ENCODE measurements at regions not wholly inside any gene's neighbourhood (a gene's known extent, or its start where the extent isn't known, plus 50 kb on each side); places are given as distances from the start of the nearest gene placed in this dataset.

- intact Hi-C loops (cut with DNase I; ENCODE audit: low total_unique reads) = no loop called here
- WGBS, 2 donors = 68 to 87% methylated on average over 3 of the region's 3 CpGs
- no peak overlapping the region for H3K4me3 ChIP-seq (ENCODE audit: low read depth, poor library complexity, severe bottlenecking)
- TF ChIP-seq, protein P1, sequence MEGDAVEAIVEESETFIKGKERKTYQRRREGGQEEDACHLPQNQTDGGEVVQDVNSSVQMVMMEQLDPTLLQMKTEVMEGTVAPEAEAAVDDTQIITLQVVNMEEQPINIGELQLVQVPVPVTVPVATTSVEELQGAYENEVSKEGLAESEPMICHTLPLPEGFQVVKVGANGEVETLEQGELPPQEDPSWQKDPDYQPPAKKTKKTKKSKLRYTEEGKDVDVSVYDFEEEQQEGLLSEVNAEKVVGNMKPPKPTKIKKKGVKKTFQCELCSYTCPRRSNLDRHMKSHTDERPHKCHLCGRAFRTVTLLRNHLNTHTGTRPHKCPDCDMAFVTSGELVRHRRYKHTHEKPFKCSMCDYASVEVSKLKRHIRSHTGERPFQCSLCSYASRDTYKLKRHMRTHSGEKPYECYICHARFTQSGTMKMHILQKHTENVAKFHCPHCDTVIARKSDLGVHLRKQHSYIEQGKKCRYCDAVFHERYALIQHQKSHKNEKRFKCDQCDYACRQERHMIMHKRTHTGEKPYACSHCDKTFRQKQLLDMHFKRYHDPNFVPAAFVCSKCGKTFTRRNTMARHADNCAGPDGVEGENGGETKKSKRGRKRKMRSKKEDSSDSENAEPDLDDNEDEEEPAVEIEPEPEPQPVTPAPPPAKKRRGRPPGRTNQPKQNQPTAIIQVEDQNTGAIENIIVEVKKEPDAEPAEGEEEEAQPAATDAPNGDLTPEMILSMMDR (IDR thresholded peaks at IDR 0.05) = no peak
- TF ChIP-seq POLR2A (IDR thresholded peaks at IDR 0.05) = no peak
- no peak for DNase-seq (ENCODE audit: low spot score in 2 of 2)
Measured at GRCh38 chrX:150127216-150127615, 188.9 kb upstream of the EOLA2 start.

DNA sequence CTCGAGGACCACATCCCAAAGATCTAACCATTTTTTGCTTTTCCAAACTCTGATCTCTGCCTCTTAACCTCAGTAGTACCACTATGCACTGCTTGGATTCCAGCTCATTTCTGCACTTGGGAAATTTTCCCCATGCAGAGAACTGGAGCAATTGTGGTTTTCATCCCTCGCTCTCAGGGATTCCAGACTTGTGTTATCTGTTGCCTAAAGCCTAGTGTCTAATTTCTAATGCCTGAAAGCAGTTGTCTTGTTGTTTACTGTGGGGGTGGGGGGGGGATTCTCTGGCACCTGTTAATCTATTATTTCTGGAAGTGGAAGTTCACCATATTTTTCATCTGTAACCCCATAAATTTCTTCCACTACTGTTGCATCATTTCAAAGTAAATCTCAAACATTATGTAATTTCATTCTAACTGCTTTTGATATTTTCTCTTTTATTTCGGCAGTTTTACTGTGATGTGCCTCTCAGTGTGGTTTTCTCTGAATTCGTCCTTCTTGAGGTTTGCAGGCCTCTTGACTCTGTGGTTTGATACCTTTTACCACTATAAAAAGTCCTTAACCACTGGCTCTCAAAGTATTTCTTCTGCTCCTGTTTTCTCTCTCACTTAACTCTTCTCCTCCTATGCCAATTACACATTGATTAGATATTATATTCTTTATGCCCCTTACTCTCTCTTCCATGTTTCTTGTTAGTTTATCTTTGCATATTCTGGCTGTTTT, 205.6 kb upstream of the EOLA2 start:
- H3K4me3 ChIP-seq (ENCODE audit: low read depth, poor library complexity, severe bottlenecking) = no peak overlapping the region
- TF ChIP-seq, protein P1 (IDR thresholded peaks at IDR 0.05) = no peak
- TF ChIP-seq POLR2A (IDR thresholded peaks at IDR 0.05) = no peak
- DNase-seq (ENCODE audit: low spot score in 2 of 2) = no peak
- intact Hi-C loops (cut with DNase I; ENCODE audit: low total_unique reads) = no loop called here
- 57 to 80% methylated on average over 4 of the region's 4 CpGs for WGBS, 2 donors

GRCh38 chrX:150146271-150146896, 208.1 kb upstream of the EOLA2 start:
- intact Hi-C loops (cut with DNase I; ENCODE audit: low total_unique reads) = no loop called here
- WGBS, 2 donors = 69 to 70% methylated on average over 1 of the region's 1 CpG

GRCh38 chrX:150148749-150149672, 210.7 kb upstream of the EOLA2 start:
- no peak for DNase-seq (ENCODE audit: low spot score in 2 of 2)
- intact Hi-C loops (cut with DNase I; ENCODE audit: low total_unique reads) = no loop called here
- TF ChIP-seq, protein P1 (IDR thresholded peaks at IDR 0.05) = no peak
- TF ChIP-seq POLR2A (IDR thresholded peaks at IDR 0.05) = no peak
- WGBS, 2 donors = 59 to 78% methylated on average over 5 of the region's 5 CpGs
- no peak overlapping the region for H3K4me3 ChIP-seq (ENCODE audit: low read depth, poor library complexity, severe bottlenecking)

More at GRCh38 chrX:150146271-150146896, 208.1 kb upstream of the EOLA2 start:
- H3K4me3 ChIP-seq (ENCODE audit: low read depth, poor library complexity, severe bottlenecking) = no peak overlapping the region
- DNase-seq (ENCODE audit: low spot score in 2 of 2) = no peak
- TF ChIP-seq, protein P1 (IDR thresholded peaks at IDR 0.05) = no peak

DNA sequence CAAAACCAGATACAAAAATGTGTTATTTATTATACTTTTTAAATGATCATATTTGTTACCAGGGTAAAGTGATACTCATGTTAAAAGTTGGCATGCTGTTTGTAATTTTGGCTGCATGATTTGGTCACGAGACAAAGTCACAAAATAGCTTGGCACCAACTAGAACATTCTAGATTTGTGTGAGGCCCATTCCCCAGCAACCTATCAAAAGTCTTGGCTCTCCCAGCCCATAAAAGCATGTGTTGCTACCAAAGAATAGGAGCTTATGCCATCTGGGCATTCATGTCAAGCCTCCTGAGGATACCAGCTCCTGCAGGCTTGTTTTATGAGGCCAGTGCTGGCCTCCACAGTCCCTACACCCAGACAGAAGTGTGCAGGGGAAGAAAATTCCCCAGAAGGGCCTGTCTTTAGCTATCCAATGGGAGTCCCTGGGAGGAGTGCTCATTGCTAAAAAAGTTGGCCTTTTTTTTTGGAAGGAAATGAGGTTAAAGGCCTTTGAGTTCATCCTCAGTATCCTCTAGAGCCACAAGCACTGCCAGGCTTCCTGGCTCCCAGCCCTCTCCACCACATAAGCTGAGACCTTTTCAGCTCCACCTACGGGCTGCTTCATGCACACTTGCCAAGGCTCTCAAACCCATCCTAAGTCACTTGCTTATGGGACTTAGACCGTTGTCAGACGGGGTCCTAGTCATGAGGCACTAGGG, 211.9 kb upstream of the EOLA2 start:
- 43 to 54% methylated on average over 4 of the region's 4 CpGs for WGBS, 2 donors
- DNase-seq (ENCODE audit: low spot score in 2 of 2) = no peak
- intact Hi-C loops (cut with DNase I; ENCODE audit: low total_unique reads) = no loop called here
- TF ChIP-seq, protein P1 (IDR thresholded peaks at IDR 0.05) = no peak
- TF ChIP-seq POLR2A (IDR thresholded peaks at IDR 0.05) = no peak
- no peak overlapping the region for H3K4me3 ChIP-seq (ENCODE audit: low read depth, poor library complexity, severe bottlenecking)
